ENCODE measurements at regions not wholly inside any gene's neighbourhood (a gene's known extent, or its start where the extent isn't known, plus 50 kb on each side); places are given as distances from the start of the nearest gene placed in this dataset.

GRCh38 chr5:40317023-40317422 is 362.7 kb upstream of the PTGER4 start:
- Histone ChIP-seq H3K36me3 (ENCODE audit: control insufficient read depth, insufficient read depth, low read length) (no peaks in the 10 kb centered on the region), H3K9ac (ENCODE audit: insufficient read depth, low read length) (no peak overlapping the region), H3K79me2 (ENCODE audit: control insufficient read depth, insufficient read depth, low read length) (no peaks in the 10 kb centered on the region), H3K9me3 (ENCODE audit: control insufficient read depth, insufficient read depth, low read depth, low read length) (no peaks in the 10 kb centered on the region), H4K20me1 (ENCODE audit: control insufficient read depth, extremely low read depth, insufficient read depth, low read length) (no peaks in the 10 kb centered on the region), H3K4me3 (replicated peaks in 1 of 4; ENCODE audit: control extremely low read depth in 1 of 4, insufficient read depth in 1 of 4, low read depth in 3 of 4, low read length in 4 of 4) (no peak overlapping the region), H3K27me3 (ENCODE audit: control insufficient read depth, insufficient read depth, low read length) (no peaks in the 10 kb centered on the region), H3K4me2 (ENCODE audit: extremely low read depth, insufficient read depth, low read length) (no peak overlapping the region), H3K27ac (ENCODE audit: insufficient read depth, low read length) (no peak overlapping the region), H3K4me1 (ENCODE audit: control insufficient read depth, extremely low read depth, insufficient read depth, low read length) (no peaks in the 10 kb centered on the region), H2AFZ (ENCODE audit: low read length) (no peak overlapping the region)
- DNase-seq (ENCODE audit: low read depth in 2 of 2), result no peak
- TF ChIP-seq EZH2 (IDR thresholded peaks at IDR 0.05; ENCODE audit: low read length, missing control alignments), result no peak

- Histone ChIP-seq H2AFZ (ENCODE audit: low read length) (no peak overlapping the region), H3K79me2 (ENCODE audit: control insufficient read depth, insufficient read depth, low read length) (no peaks in the 10 kb centered on the region), H4K20me1 (ENCODE audit: control insufficient read depth, extremely low read depth, insufficient read depth, low read length) (no peaks in the 10 kb centered on the region), H3K4me2 (ENCODE audit: extremely low read depth, insufficient read depth, low read length) (no peak overlapping the region), H3K27ac (ENCODE audit: insufficient read depth, low read length) (no peak overlapping the region), H3K4me1 (ENCODE audit: control insufficient read depth, extremely low read depth, insufficient read depth, low read length) (no peaks in the 10 kb centered on the region), H3K27me3 (ENCODE audit: control insufficient read depth, insufficient read depth, low read length) (no peaks in the 10 kb centered on the region), H3K9me3 (ENCODE audit: control insufficient read depth, insufficient read depth, low read depth, low read length) (no peaks in the 10 kb centered on the region), H3K36me3 (ENCODE audit: control insufficient read depth, insufficient read depth, low read length) (no peaks in the 10 kb centered on the region), H3K4me3 (replicated peaks in 1 of 4; ENCODE audit: control extremely low read depth in 1 of 4, insufficient read depth in 1 of 4, low read depth in 3 of 4, low read length in 4 of 4) (no peak overlapping the region), H3K9ac (ENCODE audit: insufficient read depth, low read length) (no peak overlapping the region)
- TF ChIP-seq EZH2 (IDR thresholded peaks at IDR 0.05; ENCODE audit: low read length, missing control alignments), result no peak
- no peak for TF ChIP-seq CTCF (conservative IDR thresholded peaks at IDR 0.05 in 1 of 2, IDR thresholded peaks at IDR 0.05 in 1 of 2; ENCODE audit: low read depth in 1 of 2, low read length in 2 of 2)
- no peak for DNase-seq (ENCODE audit: low read depth in 2 of 2)
Measured at GRCh38 chr5:40315126-40315525, 364.6 kb upstream of the PTGER4 start.

- no peak overlapping the region for H2AFZ ChIP-seq (ENCODE audit: low read length)
- TF ChIP-seq CTCF (conservative IDR thresholded peaks at IDR 0.05 in 1 of 2, IDR thresholded peaks at IDR 0.05 in 1 of 2; ENCODE audit: low read depth in 1 of 2, low read length in 2 of 2) (no peak), EZH2 (IDR thresholded peaks at IDR 0.05; ENCODE audit: low read length, missing control alignments) (no peak)
- H3K4me1 ChIP-seq (ENCODE audit: control insufficient read depth, extremely low read depth, insufficient read depth, low read length), result no peaks in the 10 kb centered on the region
- H3K27ac ChIP-seq (ENCODE audit: insufficient read depth, low read length), result no peak overlapping the region
- H3K27me3 ChIP-seq (ENCODE audit: control insufficient read depth, insufficient read depth, low read length), result no peaks in the 10 kb centered on the region
- H3K4me2 ChIP-seq (ENCODE audit: extremely low read depth, insufficient read depth, low read length), result no peak overlapping the region
- no peak overlapping the region for H3K4me3 ChIP-seq (replicated peaks in 1 of 4; ENCODE audit: control extremely low read depth in 1 of 4, insufficient read depth in 1 of 4, low read depth in 3 of 4, low read length in 4 of 4)
- no peaks in the 10 kb centered on the region for H3K36me3 ChIP-seq (ENCODE audit: control insufficient read depth, insufficient read depth, low read length)
- no peaks in the 10 kb centered on the region for H3K9me3 ChIP-seq (ENCODE audit: control insufficient read depth, insufficient read depth, low read depth, low read length)
- no peak overlapping the region for H3K9ac ChIP-seq (ENCODE audit: insufficient read depth, low read length)
- H3K79me2 ChIP-seq (ENCODE audit: control insufficient read depth, insufficient read depth, low read length), result no peaks in the 10 kb centered on the region
- H4K20me1 ChIP-seq (ENCODE audit: control insufficient read depth, extremely low read depth, insufficient read depth, low read length), result no peaks in the 10 kb centered on the region
- DNase-seq (ENCODE audit: low read depth in 2 of 2), result no peak
Measured at GRCh38 chr5:40314275-40314674, 365.4 kb upstream of the PTGER4 start.

All from fibroblast of lung (primary cell).